Neural progenitor cell (in vitro differentiated cells): ENCODE measurements at regions not wholly inside any gene's neighbourhood (a gene's known extent, or its start where the extent isn't known, plus 50 kb on each side); places are given as distances from the start of the nearest gene placed in this dataset.

Source experiments
- CTCF ChIP-seq: fragments of 200-600 bp; sonication (generic); IDR thresholded peaks from 2 replicates; pipeline ENCODE4 v1.5.1; 2017; ENCODE audit warnings: antibody characterized with exemption, mild to moderate bottlenecking
- EZH2 ChIP-seq: fragments of 200-600 bp; sonication (generic); IDR thresholded peaks from 2 replicates; pipeline ENCODE4 v1.6.1; 2017; ENCODE audit warnings: antibody characterized with exemption, mild to moderate bottlenecking, moderate library complexity

DNA sequence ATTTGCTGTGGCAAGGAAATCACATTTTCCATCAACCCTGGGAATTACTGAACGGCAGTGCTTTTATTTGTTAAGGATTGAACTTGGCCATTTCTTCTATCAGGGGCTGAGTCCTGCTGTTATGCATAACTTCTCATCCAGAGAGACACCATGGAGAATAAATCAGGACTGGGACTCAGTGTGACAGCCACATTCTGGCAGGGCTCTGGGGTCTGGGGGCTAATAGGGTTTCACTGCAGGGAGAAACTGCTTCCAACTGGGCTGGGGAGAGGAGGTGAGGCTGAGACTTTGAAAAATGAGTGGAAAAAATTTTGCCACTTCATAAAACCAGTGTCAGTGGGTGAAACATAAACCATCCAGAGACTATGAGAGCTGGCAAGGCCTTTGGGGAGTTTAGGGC lies 95.7 kb upstream of the ALDH1B1 start:
- no peak for TF ChIP-seq CTCF
- no peak for TF ChIP-seq EZH2
